NOMO-1 (cell line): ENCODE measurements at regions not wholly inside any gene's neighbourhood (a gene's known extent, or its start where the extent isn't known, plus 50 kb on each side); places are given as distances from the start of the nearest gene placed in this dataset.
"Not testable (repeated sequence)": the region's sequence is repeated elsewhere in the genome, so short reads cannot be mapped to it uniquely, and the experiment has no call there.

Experiments
- DNase-seq, 2 experiments: peaks; one replicate each; lab custom pipeline; 2025; ENCODE audit not compliant: unreplicated experiment in 2 of 2; lab: John Stamatoyannopoulos, UW

- DNase-seq, result peak in 1 of 2 experiments; percentile 43
Observed at GRCh38 chr4:173731257-173731656, 201.2 kb upstream of the HAND2 start.

DNA sequence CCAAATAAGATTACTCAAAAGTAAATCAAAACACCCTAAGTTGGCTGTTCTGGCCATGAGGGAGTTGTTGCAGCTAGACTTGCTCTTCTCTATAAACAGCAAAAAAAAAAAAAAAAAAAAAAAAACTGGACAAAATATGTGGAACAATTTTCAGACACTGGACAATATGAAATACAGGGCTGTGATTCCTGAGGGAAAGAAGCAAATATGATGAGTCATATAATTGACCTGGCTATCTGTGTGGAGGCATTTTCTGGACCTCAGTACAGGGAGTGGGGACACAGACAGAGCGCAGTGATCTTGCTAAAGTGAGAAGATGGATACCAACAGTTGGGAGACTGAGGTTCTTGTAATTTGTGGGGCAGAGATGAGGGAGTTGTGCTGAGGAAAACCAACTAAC is 192.0 kb upstream of the HAND2 start:
- DNase-seq, result no peak

DNA sequence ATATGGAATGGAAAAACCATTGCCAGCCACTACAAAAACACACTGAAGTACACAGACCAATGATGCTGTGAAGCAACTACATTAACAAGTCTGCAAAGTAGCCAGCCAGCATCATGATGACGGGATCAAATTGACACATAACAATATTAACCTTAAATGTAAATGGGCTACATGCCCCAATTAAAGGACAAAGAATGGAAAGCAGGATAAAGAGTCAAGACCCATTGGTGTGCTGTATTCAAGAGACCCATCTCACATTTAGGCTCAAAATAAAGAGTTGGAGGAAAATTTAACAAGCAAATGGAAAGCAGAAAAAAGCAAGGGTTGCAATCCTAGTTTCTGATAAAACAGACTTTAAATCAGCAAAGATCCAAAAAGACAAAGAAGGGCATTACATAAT is 188.5 kb upstream of the HAND2 start:
- DNase-seq, result not testable (repeated sequence)

DNA sequence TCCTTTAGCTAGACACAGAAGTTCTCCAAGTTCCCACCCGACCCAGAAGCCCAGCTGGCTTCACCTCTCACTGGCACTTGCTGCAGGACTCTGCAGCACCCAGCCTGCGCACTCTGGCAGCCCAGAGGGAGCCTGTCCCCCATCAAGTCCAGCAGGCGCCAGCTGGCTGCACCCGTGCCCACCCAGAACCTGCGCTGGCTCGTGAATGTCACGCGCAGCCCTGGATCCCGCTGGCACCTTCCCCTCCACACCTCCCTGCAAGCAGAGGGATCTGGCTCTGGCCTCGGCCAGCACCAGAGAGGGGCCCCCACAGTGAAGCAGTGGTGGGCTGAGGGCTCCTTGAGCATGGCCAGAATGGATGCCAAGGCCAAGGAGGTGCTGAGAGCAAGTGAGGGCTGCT is 187.6 kb upstream of the HAND2 start:
- DNase-seq, result no peak

- no peak for DNase-seq
Observed at GRCh38 chr4:173714456-173714855, 184.4 kb upstream of the HAND2 start.

- no peak for DNase-seq
Observed at GRCh38 chr4:173713026-173713425, 183.0 kb upstream of the HAND2 start.

- DNase-seq, result peak in 1 of 2 experiments; percentile 3
Observed at GRCh38 chr4:173707658-173708419, 177.8 kb upstream of the HAND2 start.

GRCh38 chr4:173704201-173704600 is 174.2 kb upstream of the HAND2 start:
- DNase-seq, result no peak

- no peak for DNase-seq
Observed at GRCh38 chr4:173703021-173703420, 173.0 kb upstream of the HAND2 start.

DNA sequence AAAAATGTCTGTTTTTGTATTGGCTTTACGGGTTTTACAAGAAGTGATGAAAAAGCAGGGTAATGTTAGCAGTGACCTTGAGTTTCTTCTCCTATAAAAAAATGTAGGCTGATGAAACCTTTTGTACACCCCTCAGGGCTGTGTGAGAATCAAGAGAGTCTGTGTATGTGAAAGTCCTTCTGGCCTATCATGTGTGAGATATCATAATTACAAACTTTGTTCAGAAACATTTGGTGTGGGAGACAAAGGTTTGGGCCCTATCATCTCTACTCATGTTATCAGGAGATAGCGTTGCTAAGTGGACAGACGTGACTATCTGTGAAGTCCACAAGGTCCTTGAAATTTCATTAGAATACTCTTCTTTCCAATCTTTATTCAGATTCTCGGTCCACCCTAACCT is 170.6 kb upstream of the HAND2 start:
- no peak for DNase-seq

DNA sequence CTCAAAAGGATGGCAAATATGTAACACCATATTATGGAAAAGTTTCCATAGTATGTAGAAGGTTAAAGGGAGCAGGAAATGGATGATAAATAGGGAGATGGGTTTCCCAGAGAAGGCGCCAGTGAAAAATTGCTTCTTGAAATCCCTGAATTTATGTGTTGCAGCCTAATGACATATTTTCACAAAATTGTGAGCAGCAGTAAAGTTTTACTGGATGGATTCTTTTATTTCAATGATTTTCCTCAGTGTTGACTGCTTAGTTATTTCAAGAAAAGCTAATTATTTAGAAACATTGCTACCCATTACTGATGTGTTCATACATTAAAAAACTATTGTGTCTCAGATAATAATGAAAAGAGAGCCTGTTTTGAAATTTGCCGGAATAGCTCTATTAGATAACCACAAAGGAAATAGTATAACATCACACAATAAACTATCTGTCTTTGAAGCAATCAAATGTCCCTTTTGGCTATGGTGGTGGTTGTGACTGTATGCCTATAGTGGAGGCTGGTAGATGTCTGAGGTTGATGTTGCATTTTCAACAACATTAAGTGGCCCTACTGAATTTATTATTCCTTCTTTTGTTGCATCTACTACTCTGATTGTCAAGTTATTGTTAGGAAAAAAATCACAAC is 169.9 kb upstream of the HAND2 start:
- DNase-seq, result peak in 1 of 2 experiments; percentile 3

DNA sequence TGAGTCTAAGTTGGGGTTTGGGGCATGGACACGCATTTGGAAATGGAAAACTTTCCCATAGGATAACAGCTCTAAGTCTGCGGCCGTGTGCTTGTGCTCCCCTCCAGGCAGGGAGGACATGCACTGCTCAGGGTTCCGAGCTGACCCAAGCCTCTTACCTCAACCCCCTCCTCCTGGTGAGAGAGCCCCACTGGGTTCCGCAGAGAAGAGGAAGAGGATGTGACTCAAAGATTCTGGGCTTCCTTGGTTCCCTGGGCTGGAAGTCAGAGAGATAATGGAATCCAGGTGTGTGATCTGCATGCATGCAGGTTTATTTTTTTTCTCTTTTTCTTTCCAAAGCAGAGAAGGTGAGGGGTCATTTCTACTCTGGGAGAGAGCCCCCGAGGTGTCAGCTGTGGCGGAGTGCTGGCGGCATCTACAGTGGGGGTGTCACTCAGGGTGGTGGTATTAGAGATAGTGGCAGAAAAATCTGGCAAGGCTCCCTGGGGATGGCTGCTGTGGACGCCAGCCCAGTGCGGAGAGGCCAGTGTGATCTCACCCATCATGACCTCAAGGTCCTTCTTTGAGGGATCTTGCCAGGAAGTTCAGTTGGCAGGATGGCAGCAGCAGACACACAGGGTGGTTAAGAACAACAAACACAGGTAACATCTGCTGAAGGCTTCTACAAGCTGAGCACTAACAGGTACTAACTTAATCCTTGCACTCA is 168.7 kb upstream of the HAND2 start:
- no peak for DNase-seq

GRCh38 chr4:173697840-173698239 is 167.8 kb upstream of the HAND2 start:
- DNase-seq, result no peak

DNA sequence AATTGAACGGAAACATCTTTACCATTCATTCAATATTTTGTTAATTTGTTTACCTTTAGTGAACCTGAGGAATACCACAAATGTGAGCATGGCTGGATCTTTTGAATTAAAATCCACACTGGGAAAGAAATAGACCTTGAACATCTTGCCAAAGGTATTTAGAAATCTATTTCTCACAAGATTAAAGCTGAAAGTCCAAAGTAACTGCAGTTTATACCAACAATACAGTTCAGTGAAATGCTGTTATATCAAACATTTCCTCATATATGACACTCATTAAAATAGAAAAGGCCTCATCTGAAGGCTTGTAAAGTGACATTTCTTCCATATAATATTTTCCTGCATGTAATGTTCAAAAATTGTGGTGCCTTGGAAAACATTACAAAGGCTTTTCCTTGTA is 166.5 kb upstream of the HAND2 start:
- DNase-seq, result no peak

DNA sequence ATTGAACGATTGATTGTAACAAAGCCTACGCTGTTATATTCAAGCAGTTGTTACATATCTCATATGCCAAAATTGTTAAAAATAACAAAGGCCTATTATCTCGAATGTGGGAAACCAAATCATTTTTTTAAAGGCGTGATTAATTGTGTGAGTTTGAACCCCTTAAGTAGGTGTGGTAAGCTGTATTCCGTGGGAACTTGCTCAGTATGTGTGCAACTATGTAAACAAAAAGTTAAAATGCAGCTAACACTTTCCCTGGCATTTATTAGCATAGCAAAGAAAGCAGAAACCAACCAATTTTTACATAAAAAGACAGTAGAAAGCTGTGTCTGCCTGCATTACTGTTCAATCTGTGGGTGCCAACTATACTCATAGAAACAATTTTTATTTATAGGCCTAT is 166.0 kb upstream of the HAND2 start:
- DNase-seq, result no peak

DNA sequence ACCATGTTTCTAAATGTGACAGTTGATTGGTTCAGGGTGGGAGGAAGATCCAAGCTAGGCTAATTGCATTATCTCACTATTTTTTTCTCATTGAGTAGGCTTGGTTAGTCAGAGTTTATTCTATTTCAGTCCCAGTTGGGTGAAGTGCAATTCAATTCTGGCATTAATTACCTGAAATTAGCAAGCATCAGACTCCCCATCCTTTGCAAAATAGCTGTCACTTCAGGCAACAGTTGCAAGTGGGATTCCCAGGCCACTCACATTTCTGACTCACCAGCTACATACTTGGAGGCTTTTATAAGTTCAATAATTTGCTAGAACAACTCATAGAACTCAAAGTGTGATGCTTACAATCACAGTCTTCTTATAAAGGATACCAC is 155.8 kb upstream of the HAND2 start:
- DNase-seq, result no peak

- DNase-seq, result no peak
Observed at GRCh38 chr4:173685165-173685830, 155.3 kb upstream of the HAND2 start.

DNA sequence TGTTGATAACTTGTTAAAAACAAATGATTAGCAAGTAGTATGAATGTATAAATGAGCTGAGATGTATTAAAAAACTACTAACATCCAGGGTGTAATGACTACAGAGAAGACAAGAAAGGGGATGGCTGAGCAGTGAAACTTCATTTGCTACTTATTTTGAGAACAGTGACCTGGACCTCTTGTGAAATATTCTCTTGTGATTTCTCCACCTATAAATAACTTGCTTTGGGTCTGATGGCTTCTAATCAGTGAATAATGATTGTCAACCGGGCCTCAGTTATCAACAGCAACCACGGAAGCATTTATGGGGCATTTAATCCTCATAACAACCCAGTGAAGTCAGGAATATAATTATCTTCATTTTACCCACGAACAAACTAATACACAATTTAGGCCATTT is 154.2 kb upstream of the HAND2 start:
- peak in 1 of 2 experiments; percentile 36 for DNase-seq

GRCh38 chr4:173682609-173683008 is 152.6 kb upstream of the HAND2 start:
- no peak for DNase-seq

DNA sequence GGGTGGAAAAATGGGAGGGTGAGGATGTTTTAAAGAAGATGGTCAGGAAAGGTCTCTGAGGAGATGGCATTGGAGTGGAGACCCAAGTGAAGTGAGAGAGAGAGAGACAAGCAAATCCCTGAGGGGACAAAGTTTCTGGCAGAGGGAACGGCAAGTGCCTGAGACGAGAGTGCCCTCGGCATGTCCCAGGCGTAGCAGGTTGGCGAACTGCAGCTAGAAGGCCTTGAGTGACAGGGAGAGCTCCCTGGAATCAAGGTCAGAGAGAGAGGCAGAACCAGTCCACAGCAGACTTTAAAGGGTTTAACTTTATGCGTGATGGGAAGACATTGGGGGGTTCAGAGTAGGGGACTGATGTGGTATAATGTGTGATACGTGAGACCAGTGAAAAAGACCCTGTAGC is 150.2 kb upstream of the HAND2 start:
- no peak for DNase-seq

DNA sequence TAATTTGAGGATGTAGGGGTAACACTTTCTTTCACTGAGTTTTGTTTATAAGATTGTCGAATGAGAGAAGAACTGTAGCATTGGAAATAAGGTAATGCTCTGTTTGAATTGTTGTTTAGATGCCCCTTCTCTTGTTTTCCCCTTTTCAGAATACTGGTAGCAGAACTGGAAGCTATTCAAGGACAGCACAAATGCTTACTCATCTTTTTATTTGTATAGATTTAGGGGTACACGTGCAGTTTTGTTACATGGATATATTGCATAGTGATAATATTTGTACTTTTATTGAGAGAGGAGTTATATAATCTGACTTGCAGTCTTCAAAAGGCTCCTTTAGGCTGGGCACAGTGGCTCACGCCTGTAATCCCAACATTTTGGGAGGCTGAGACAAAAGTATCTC is 145.4 kb upstream of the HAND2 start:
- DNase-seq, result no peak
